MM.1S (cell line): ENCODE measurements at regions not wholly inside any gene's neighbourhood (a gene's known extent, or its start where the extent isn't known, plus 50 kb on each side); places are given as distances from the start of the nearest gene placed in this dataset.

Experiments used
- DNase-seq: peaks from one replicate; pipeline ENCODE4 v3.0.0-alpha.2; 2015
- H2AFZ ChIP-seq: fragments of 300-600 bp; sonication (generic); 2 replicates; pipeline ENCODE4 v1.6.0; 2016; ENCODE audit warnings: antibody characterized with exemption, low read length
- H3F3A ChIP-seq: fragments of 300-600 bp; sonication (generic); 2 replicates; pipeline ENCODE4 v1.6.1; 2016; ENCODE audit warnings: mild to moderate bottlenecking, antibody characterized with exemption, low read length, moderate library complexity, mixed read lengths; ENCODE audit not compliant: insufficient read depth
- H3K27ac ChIP-seq: fragments of 300-600 bp; sonication (generic); 2 replicates; pipeline ENCODE4 v1.5.1; 2016; ENCODE audit warnings: mild to moderate bottlenecking, low read length
- H3K27me3 ChIP-seq: fragments of 300-600 bp; sonication (generic); replicated peaks from 2 replicates; pipeline ENCODE4 v1.6.0; 2016; ENCODE audit warnings: low read length; ENCODE audit not compliant: insufficient read depth
- H3K36me3 ChIP-seq: fragments of 300-600 bp; sonication (generic); replicated peaks from 2 replicates; pipeline ENCODE4 v1.6.1; 2016; ENCODE audit warnings: mild to moderate bottlenecking, low read length, mixed read lengths; ENCODE audit not compliant: insufficient read depth
- H3K4me1 ChIP-seq: fragments of 300-600 bp; sonication (generic); 2 replicates; pipeline ENCODE4 v1.6.1; 2016; ENCODE audit warnings: low read length, mixed read lengths
- H3K4me2 ChIP-seq: fragments of 300-600 bp; sonication (generic); 2 replicates; pipeline ENCODE4 v1.6.0; 2016; ENCODE audit warnings: low read depth, low read length
- H3K4me3 ChIP-seq: fragments of 300-600 bp; sonication (generic); 2 replicates; pipeline ENCODE4 v1.5.1; 2016; ENCODE audit warnings: low read length, mixed read lengths
- H3K79me2 ChIP-seq: fragments of 300-600 bp; sonication (generic); 2 replicates; pipeline ENCODE4 v1.6.1; 2016; ENCODE audit warnings: mixed run types, low read length, mixed read lengths
- H3K9ac ChIP-seq: fragments of 300-600 bp; sonication (generic); 2 replicates; pipeline ENCODE4 v1.6.1; 2016; ENCODE audit warnings: low read length, mixed read lengths
- H3K9me2 ChIP-seq: fragments of 300-600 bp; sonication (generic); replicated peaks from 2 replicates; pipeline ENCODE4 v1.6.1; 2016; ENCODE audit warnings: mild to moderate bottlenecking, low read length, mixed read lengths; ENCODE audit not compliant: insufficient read depth
- H3K9me3 ChIP-seq: fragments of 300-600 bp; sonication (generic); replicated peaks from 2 replicates; pipeline ENCODE4 v1.6.1; 2016; ENCODE audit warnings: mild to moderate bottlenecking, low read length, mixed read lengths; ENCODE audit not compliant: insufficient read depth
- H4K20me1 ChIP-seq: fragments of 300-600 bp; sonication (generic); 2 replicates; pipeline ENCODE4 v1.6.1; 2016; ENCODE audit warnings: mild to moderate bottlenecking, low read length, moderate library complexity, mixed read lengths; ENCODE audit not compliant: insufficient read depth
- EZH2 ChIP-seq: fragments of 300-600 bp; sonication (generic); optimal IDR thresholded peaks from 2 replicates; pipeline ENCODE3; 2017; ENCODE audit warnings: low read depth, mild to moderate bottlenecking, antibody characterized with exemption, low read length, mixed read lengths
- EZH2phosphoT487 ChIP-seq: fragments of 300-600 bp; sonication (generic); IDR thresholded peaks from 2 replicates; pipeline ENCODE4 v1.6.1; 2018; ENCODE audit warnings: antibody characterized with exemption, low read length
- TF ChIP-seq, protein P1 (sequence below): fragments of 300-600 bp; sonication (generic); IDR thresholded peaks from 2 replicates; pipeline ENCODE4 v1.5.1; 2016; ENCODE audit warnings: antibody characterized with exemption, low read length, mixed read lengths

DNA sequence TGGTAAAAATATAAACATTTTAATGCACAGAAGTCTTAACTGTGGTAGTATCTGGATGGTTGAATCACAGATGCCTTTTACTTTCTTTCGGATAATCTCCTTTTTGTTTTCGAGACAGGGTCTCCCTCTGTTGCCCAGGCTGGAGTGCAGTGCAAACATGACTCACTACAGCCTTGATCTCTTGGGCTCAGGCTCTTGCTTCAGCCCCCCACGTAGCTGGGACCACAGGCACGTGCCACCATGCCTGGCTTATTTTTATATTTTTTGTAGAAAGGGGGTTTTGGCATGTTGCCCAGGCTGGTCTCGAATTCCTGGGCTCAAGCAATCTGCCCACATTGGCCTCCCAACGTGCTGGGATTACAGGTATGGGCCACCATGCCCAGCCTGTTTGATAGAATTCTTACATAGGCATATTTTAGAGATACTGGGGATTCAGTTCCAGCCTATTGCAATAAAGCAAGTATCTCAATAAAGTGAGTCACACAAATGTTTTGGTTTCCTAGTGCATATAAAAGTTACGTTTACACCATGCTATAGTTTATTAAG is 99.2 kb downstream of the SNAPC1 start:
- no peak overlapping the region for H3K9ac ChIP-seq
- no peaks in the 10 kb centered on the region for H3K9me3 ChIP-seq
- no peak overlapping the region for H3K4me3 ChIP-seq
- H3K27me3 ChIP-seq: no peaks in the 10 kb centered on the region
- no peaks in the 10 kb centered on the region for H3K9me2 ChIP-seq
- H3K79me2 ChIP-seq: no peaks in the 10 kb centered on the region
- H3K36me3 ChIP-seq: no peaks in the 10 kb centered on the region
- TF ChIP-seq EZH2phosphoT487 (no peak), EZH2 (no peak)
- TF ChIP-seq, protein P1, sequence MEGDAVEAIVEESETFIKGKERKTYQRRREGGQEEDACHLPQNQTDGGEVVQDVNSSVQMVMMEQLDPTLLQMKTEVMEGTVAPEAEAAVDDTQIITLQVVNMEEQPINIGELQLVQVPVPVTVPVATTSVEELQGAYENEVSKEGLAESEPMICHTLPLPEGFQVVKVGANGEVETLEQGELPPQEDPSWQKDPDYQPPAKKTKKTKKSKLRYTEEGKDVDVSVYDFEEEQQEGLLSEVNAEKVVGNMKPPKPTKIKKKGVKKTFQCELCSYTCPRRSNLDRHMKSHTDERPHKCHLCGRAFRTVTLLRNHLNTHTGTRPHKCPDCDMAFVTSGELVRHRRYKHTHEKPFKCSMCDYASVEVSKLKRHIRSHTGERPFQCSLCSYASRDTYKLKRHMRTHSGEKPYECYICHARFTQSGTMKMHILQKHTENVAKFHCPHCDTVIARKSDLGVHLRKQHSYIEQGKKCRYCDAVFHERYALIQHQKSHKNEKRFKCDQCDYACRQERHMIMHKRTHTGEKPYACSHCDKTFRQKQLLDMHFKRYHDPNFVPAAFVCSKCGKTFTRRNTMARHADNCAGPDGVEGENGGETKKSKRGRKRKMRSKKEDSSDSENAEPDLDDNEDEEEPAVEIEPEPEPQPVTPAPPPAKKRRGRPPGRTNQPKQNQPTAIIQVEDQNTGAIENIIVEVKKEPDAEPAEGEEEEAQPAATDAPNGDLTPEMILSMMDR: no peak
- H3K27ac ChIP-seq: no peak overlapping the region
- DNase-seq: no peak
- no peaks in the 10 kb centered on the region for H3K4me1 ChIP-seq
- no peak overlapping the region for H2AFZ ChIP-seq
- no peaks in the 10 kb centered on the region for H3F3A ChIP-seq
- H3K4me2 ChIP-seq: no peak overlapping the region
- H4K20me1 ChIP-seq: no peaks in the 10 kb centered on the region

- TF ChIP-seq EZH2 (no peak), EZH2phosphoT487 (no peak)
- TF ChIP-seq, protein P1: no peak
- Histone ChIP-seq H3K9ac (no peak overlapping the region), H3F3A (no peaks in the 10 kb centered on the region), H3K9me3 (no peaks in the 10 kb centered on the region), H3K36me3 (no peaks in the 10 kb centered on the region), H3K4me3 (no peak overlapping the region), H3K27me3 (no peaks in the 10 kb centered on the region), H3K4me1 (no peaks in the 10 kb centered on the region), H3K27ac (no peak overlapping the region), H4K20me1 (no peaks in the 10 kb centered on the region), H3K79me2 (no peaks in the 10 kb centered on the region), H3K4me2 (no peak overlapping the region), H2AFZ (no peak overlapping the region), H3K9me2 (no peaks in the 10 kb centered on the region)
- DNase-seq: no peak
Observed at GRCh38 chr14:61864329-61864898, 102.2 kb downstream of the SNAPC1 start.

DNA sequence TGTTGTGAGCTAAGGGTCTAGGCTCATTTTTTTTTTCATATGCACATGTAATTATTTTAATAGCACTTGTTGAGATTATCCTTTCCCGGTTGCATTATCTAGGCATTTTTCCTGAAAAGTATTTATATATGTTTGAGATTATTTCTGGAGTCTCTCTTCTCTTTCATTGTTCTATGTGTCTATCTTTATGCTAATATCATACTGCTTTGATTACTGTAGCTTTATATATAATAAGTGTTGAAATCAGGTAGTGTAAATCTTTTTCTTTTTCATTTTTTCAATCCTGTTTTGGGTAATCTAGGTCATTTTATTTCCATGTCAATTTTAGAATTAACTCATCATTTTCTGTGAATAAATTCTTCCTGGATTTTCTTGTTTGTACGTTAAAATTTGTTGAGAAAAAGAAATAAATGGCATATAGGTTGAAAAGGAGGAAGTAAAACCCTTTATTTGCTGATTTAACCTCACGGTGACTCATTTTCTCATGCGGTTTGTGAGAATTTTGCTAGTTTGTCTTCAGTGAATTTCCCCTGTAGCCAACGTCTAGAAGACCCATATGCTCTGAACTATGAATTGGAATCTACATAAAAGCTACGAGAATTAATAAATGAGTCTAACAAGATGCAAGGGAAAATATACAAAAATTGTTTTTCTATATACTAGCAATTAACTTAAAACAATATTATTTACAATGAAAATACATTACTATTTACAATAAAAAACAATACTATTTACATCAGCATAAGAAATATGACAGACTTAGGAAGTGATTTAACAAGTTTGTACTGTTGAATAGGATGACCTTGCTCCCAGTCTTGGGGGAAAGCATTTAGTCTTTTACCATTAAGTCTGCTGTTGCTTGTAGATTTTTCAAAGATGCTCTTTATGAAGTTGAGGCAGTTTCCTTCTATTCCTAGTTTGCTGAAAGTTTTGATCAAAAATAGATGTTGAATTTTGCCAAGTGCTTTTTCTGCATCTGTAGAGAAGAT is 105.0 kb downstream of the SNAPC1 start:
- no peak for DNase-seq
- H3K27ac ChIP-seq: no peak overlapping the region
- no peaks in the 10 kb centered on the region for H3K9me3 ChIP-seq
- H3K9ac ChIP-seq: no peak overlapping the region
- H3K4me3 ChIP-seq: no peak overlapping the region
- H3K27me3 ChIP-seq: no peaks in the 10 kb centered on the region
- TF ChIP-seq, protein P1: no peak
- TF ChIP-seq EZH2: no peak
- no peak for TF ChIP-seq EZH2phosphoT487
- H2AFZ ChIP-seq: no peak overlapping the region
- no peaks in the 10 kb centered on the region for H3K9me2 ChIP-seq
- H3K79me2 ChIP-seq: no peaks in the 10 kb centered on the region
- no peaks in the 10 kb centered on the region for H3K36me3 ChIP-seq
- H3F3A ChIP-seq: no peaks in the 10 kb centered on the region
- no peaks in the 10 kb centered on the region for H3K4me1 ChIP-seq
- H3K4me2 ChIP-seq: no peak overlapping the region
- H4K20me1 ChIP-seq: no peaks in the 10 kb centered on the region
